Smooth muscle cell (in vitro differentiated cells): ENCODE measurements at regions not wholly inside any gene's neighbourhood (a gene's known extent, or its start where the extent isn't known, plus 50 kb on each side); places are given as distances from the start of the nearest gene placed in this dataset.

Experiments
- DNase-seq: peaks from one replicate; lab custom pipeline; 2025; ENCODE audit not compliant: unreplicated experiment; lab: John Stamatoyannopoulos, UW
- H2AFZ ChIP-seq: fragments of 200-600 bp; sonication (generic); 2 replicates; pipeline ENCODE4 v1.6.0; 2016; ENCODE audit warnings: antibody characterized with exemption, low read depth, mild to moderate bottlenecking
- H3F3A ChIP-seq: fragments of 200-600 bp; sonication (generic); 2 replicates; pipeline ENCODE4 v1.6.0; 2017; ENCODE audit warnings: antibody characterized with exemption, low read depth
- H3K27ac ChIP-seq: fragments of 200-600 bp; sonication (generic); 2 replicates; pipeline ENCODE4 v1.5.1; 2016; ENCODE audit warnings: low read depth, mild to moderate bottlenecking
- H3K27me3 ChIP-seq: fragments of 200-600 bp; sonication (generic); 2 replicates; pipeline ENCODE4 v1.6.1; 2016; ENCODE audit warnings: low read depth, mild to moderate bottlenecking
- H3K36me3 ChIP-seq: fragments of 200-600 bp; sonication (generic); 2 replicates; pipeline ENCODE4 v1.5.1; 2016; ENCODE audit warnings: low read depth
- H3K4me1 ChIP-seq: fragments of 200-600 bp; sonication (generic); 2 replicates; pipeline ENCODE4 v1.5.1; 2016; ENCODE audit warnings: low read depth
- H3K4me2 ChIP-seq: fragments of 200-600 bp; sonication (generic); 2 replicates; pipeline ENCODE4 v1.6.0; 2016; ENCODE audit warnings: mild to moderate bottlenecking
- H3K4me3 ChIP-seq: fragments of 200-600 bp; sonication (generic); 2 replicates; pipeline ENCODE4 v1.5.1; 2016; ENCODE audit warnings: mild to moderate bottlenecking
- H3K79me2 ChIP-seq: fragments of 200-600 bp; sonication (generic); 2 replicates; pipeline ENCODE4 v1.6.0; 2016; ENCODE audit warnings: low read depth, mild to moderate bottlenecking
- H3K9ac ChIP-seq: fragments of 200-600 bp; sonication (generic); 2 replicates; pipeline ENCODE4 v1.6.0; 2016; ENCODE audit warnings: low read depth
- H3K9me3 ChIP-seq: fragments of 200-600 bp; sonication (generic); replicated peaks from 2 replicates; pipeline ENCODE4 v1.5.1; 2016; ENCODE audit warnings: low read depth
- H4K20me1 ChIP-seq: fragments of 200-600 bp; sonication (generic); 2 replicates; pipeline ENCODE4 v1.6.0; 2016; ENCODE audit warnings: low read depth
- CTCF ChIP-seq: fragments of 200-600 bp; sonication (generic); IDR thresholded peaks from 2 replicates; pipeline ENCODE4 v1.5.1; 2017; ENCODE audit warnings: borderline replicate concordance, mild to moderate bottlenecking, antibody characterized with exemption; ENCODE audit not compliant: insufficient read depth, poor library complexity, severe bottlenecking
- WGBS: methylation state at CpG from one replicate; pipeline ENCODE4 v1.1.7; 2016; ENCODE audit warnings: low lambda C conversion rate; 5-methylcytosine and 5-hydroxymethylcytosine counted together

- DNase-seq, result no peak
- WGBS, result 71% methylated on average over 4 of the region's 4 CpGs
- no peak overlapping the region for H3K27ac ChIP-seq
These were observed 317.5 kb upstream of the POU3F2 start for GRCh38 chr6:98516866-98517265.

GRCh38 chr6:98525860-98526259, 308.5 kb upstream of the POU3F2 start:
- no peak for DNase-seq
- Histone ChIP-seq H3K4me1 (peaks cover 15% of the 10 kb centered on the region), H3K27ac (no peak overlapping the region), H3K9me3 (no peaks in the 10 kb centered on the region), H3K4me3 (no peak overlapping the region), H3K27me3 (no peaks in the 10 kb centered on the region), H3K4me2 (no peak overlapping the region), H3K9ac (no peak overlapping the region), H3K79me2 (no peaks in the 10 kb centered on the region), H2AFZ (no peak overlapping the region), H4K20me1 (no peaks in the 10 kb centered on the region), H3F3A (no peaks in the 10 kb centered on the region), H3K36me3 (no peaks in the 10 kb centered on the region)
- no peak for TF ChIP-seq CTCF
- 23% methylated on average over 3 of the region's 3 CpGs for WGBS

More at GRCh38 chr6:98516866-98517265, 317.5 kb upstream of the POU3F2 start:
- Histone ChIP-seq H3K9ac (no peak overlapping the region), H3K27me3 (no peaks in the 10 kb centered on the region), H3K4me2 (no peak overlapping the region), H4K20me1 (no peaks in the 10 kb centered on the region), H3K36me3 (no peaks in the 10 kb centered on the region), H3K4me1 (peaks cover 7% of the 10 kb centered on the region), H3F3A (no peaks in the 10 kb centered on the region), H3K79me2 (no peaks in the 10 kb centered on the region), H3K4me3 (no peak overlapping the region), H3K9me3 (no peaks in the 10 kb centered on the region), H2AFZ (no peak overlapping the region)
- no peak for TF ChIP-seq CTCF

GRCh38 chr6:98526465-98526864, 307.9 kb upstream of the POU3F2 start:
- Histone ChIP-seq H3K9me3 (no peaks in the 10 kb centered on the region), H2AFZ (no peak overlapping the region), H3K9ac (no peak overlapping the region), H3K4me2 (no peak overlapping the region), H3K79me2 (no peaks in the 10 kb centered on the region), H3K4me3 (no peak overlapping the region), H3K27ac (no peak overlapping the region), H3K27me3 (no peaks in the 10 kb centered on the region), H4K20me1 (no peaks in the 10 kb centered on the region), H3K36me3 (no peaks in the 10 kb centered on the region), H3F3A (no peaks in the 10 kb centered on the region), H3K4me1 (peaks cover 15% of the 10 kb centered on the region)
- WGBS, result 65% methylated on average over 5 of the region's 5 CpGs
- no peak for DNase-seq
- no peak for TF ChIP-seq CTCF

- H3K4me1 ChIP-seq, result peaks cover 15% of the 10 kb centered on the region
- no peak overlapping the region for H3K9ac ChIP-seq
- H3F3A ChIP-seq, result no peaks in the 10 kb centered on the region
- no peak overlapping the region for H3K4me3 ChIP-seq
- TF ChIP-seq CTCF, result no peak
- H3K36me3 ChIP-seq, result no peaks in the 10 kb centered on the region
- H2AFZ ChIP-seq, result no peak overlapping the region
- no peaks in the 10 kb centered on the region for H3K79me2 ChIP-seq
- WGBS, result 90% methylated on average over 9 of the region's 9 CpGs
- no peaks in the 10 kb centered on the region for H3K27me3 ChIP-seq
- DNase-seq, result no peak
- no peaks in the 10 kb centered on the region for H4K20me1 ChIP-seq
- H3K9me3 ChIP-seq, result no peaks in the 10 kb centered on the region
- no peak overlapping the region for H3K4me2 ChIP-seq
- H3K27ac ChIP-seq, result no peak overlapping the region
These were observed 305.0 kb upstream of the POU3F2 start for GRCh38 chr6:98529364-98529763.
